Kidney epithelial cell (primary cell): ENCODE measurements at regions not wholly inside any gene's neighbourhood (a gene's known extent, or its start where the extent isn't known, plus 50 kb on each side); places are given as distances from the start of the nearest gene placed in this dataset.

ENCODE experiments used
- DNase-seq: peaks from one replicate; pipeline ENCODE4 v3.0.0-alpha.2; 2010; ENCODE audit warnings: low read depth
- H3K27me3 ChIP-seq: 2 replicates; pipeline ENCODE4 v1.6.0; 2011; ENCODE audit warnings: low read length; ENCODE audit not compliant: control insufficient read depth, insufficient read depth
- H3K36me3 ChIP-seq: 2 replicates; pipeline ENCODE4 v1.5.1; 2011; ENCODE audit warnings: low read length; ENCODE audit not compliant: control insufficient read depth, insufficient read depth
- H3K4me3 ChIP-seq: 2 replicates; pipeline ENCODE4 v1.5.1; 2011; ENCODE audit warnings: low read depth, mild to moderate bottlenecking, control low read depth, low read length
- CTCF ChIP-seq: IDR thresholded peaks from 2 replicates; pipeline ENCODE4 v1.5.1; 2011; ENCODE audit warnings: mild to moderate bottlenecking, moderate library complexity, low read length, control low read depth, inconsistent platforms; ENCODE audit not compliant: insufficient read depth, poor library complexity, severe bottlenecking

- TF ChIP-seq CTCF = no peak
- DNase-seq = no peak
- Histone ChIP-seq H3K27me3 (no peaks in the 10 kb centered on the region), H3K4me3 (no peak overlapping the region), H3K36me3 (no peaks in the 10 kb centered on the region)
Measured at GRCh38 chr1:10895621-10896020, 99.2 kb upstream of the CASZ1 start.

GRCh38 chr1:10896673-10897072, 100.2 kb upstream of the CASZ1 start:
- Histone ChIP-seq H3K4me3 (no peak overlapping the region), H3K36me3 (no peaks in the 10 kb centered on the region), H3K27me3 (no peaks in the 10 kb centered on the region)
- no peak for DNase-seq
- TF ChIP-seq CTCF = no peak

GRCh38 chr1:10897321-10897980, 101.0 kb upstream of the CASZ1 start:
- no peaks in the 10 kb centered on the region for H3K36me3 ChIP-seq
- no peak overlapping the region for H3K4me3 ChIP-seq
- H3K27me3 ChIP-seq = no peaks in the 10 kb centered on the region
- no peak for DNase-seq
- TF ChIP-seq CTCF = no peak

- no peak overlapping the region for H3K4me3 ChIP-seq
- H3K27me3 ChIP-seq = no peaks in the 10 kb centered on the region
- H3K36me3 ChIP-seq = no peaks in the 10 kb centered on the region
- no peak for TF ChIP-seq CTCF
- no peak for DNase-seq
Measured at GRCh38 chr1:10897981-10898728, 101.7 kb upstream of the CASZ1 start.

- Histone ChIP-seq H3K4me3 (no peak overlapping the region), H3K36me3 (no peaks in the 10 kb centered on the region), H3K27me3 (no peaks in the 10 kb centered on the region)
- DNase-seq = no peak
- no peak for TF ChIP-seq CTCF
Measured at GRCh38 chr1:10898921-10899320, 102.5 kb upstream of the CASZ1 start.
